ENCODE measurements at regions not wholly inside any gene's neighbourhood (a gene's known extent, or its start where the extent isn't known, plus 50 kb on each side); places are given as distances from the start of the nearest gene placed in this dataset.

GRCh38 chr16:66272461-66272860, 94.0 kb upstream of the CDH5 start:
- no peak for TF ChIP-seq CTCF (IDR thresholded peaks at IDR 0.05)
- TF ChIP-seq ZNF219 (CRISPR knock-in tag; IDR thresholded peaks at IDR 0.05; ENCODE audit: borderline replicate concordance): no peak
- TF ChIP-seq PRDM15 (CRISPR knock-in tag; IDR thresholded peaks at IDR 0.05): no peak
- no peak for TF ChIP-seq GABPB1 (CRISPR knock-in tag; IDR thresholded peaks at IDR 0.05)
- TF ChIP-seq E2F4 (CRISPR knock-in tag; IDR thresholded peaks at IDR 0.05; ENCODE audit: borderline replicate concordance, low read depth): no peak
- no peak for TF ChIP-seq RELA (CRISPR knock-in tag; IDR thresholded peaks at IDR 0.05; ENCODE audit: borderline replicate concordance)
- TF ChIP-seq ZNF232 (CRISPR knock-in tag; IDR thresholded peaks at IDR 0.05): no peak
- no peak for TF ChIP-seq JUN (CRISPR knock-in tag; IDR thresholded peaks at IDR 0.05)
- TF ChIP-seq FOXJ3 (CRISPR knock-in tag; IDR thresholded peaks at IDR 0.05; ENCODE audit: borderline replicate concordance): no peak
- no peak for TF ChIP-seq ZNF532 (CRISPR knock-in tag; IDR thresholded peaks at IDR 0.05; ENCODE audit: borderline replicate concordance)
- TF ChIP-seq ZBTB43 (CRISPR knock-in tag; IDR thresholded peaks at IDR 0.05): no peak
- no peak for TF ChIP-seq ZNF423 (CRISPR knock-in tag; IDR thresholded peaks at IDR 0.05)
- TF ChIP-seq ATF2 (CRISPR knock-in tag; IDR thresholded peaks at IDR 0.05; ENCODE audit: borderline replicate concordance, low read depth): no peak

Data from WTC11 (cell line).